Adrenal gland (tissue), 5 donors: ENCODE measurements at regions not wholly inside any gene's neighbourhood (a gene's known extent, or its start where the extent isn't known, plus 50 kb on each side); places are given as distances from the start of the nearest gene placed in this dataset.

Source experiments
- CTCF ChIP-seq, 6 experiments: fragments of 450-650 bp in 4 of 6; fragments of 200-600 bp in 2 of 6; sonication (generic) in 1 of 6; IDR thresholded peaks; 1 replicate in 5 of 6; 2 replicates in 1 of 6; pipeline versions ENCODE4 v1.5.1 to v1.8.0; 2016 to 2021; ENCODE audit warnings: antibody characterized with exemption in 6 of 6, mild to moderate bottlenecking in 2 of 6, moderate library complexity in 1 of 6
- POLR2A ChIP-seq, 2 donors: fragments of 450-650 bp; IDR thresholded peaks; one replicate each; pipeline ENCODE4 v1.6.1; 2017; ENCODE audit warnings: antibody characterized with exemption in 2 of 2, mild to moderate bottlenecking in 2 of 2, moderate library complexity in 1 of 2
- donor health status: DM: no; HTN: no; CAD: no.

- no peak for TF ChIP-seq POLR2A (IDR thresholded peaks at IDR 0.05)
- no peak for TF ChIP-seq CTCF (IDR thresholded peaks at IDR 0.05)
These were observed 356.8 kb downstream of the LMO4 start for GRCh38 chr1:87685311-87686135.
